Gastrocnemius medialis (tissue), 4 donors: ENCODE measurements at regions not wholly inside any gene's neighbourhood (a gene's known extent, or its start where the extent isn't known, plus 50 kb on each side); places are given as distances from the start of the nearest gene placed in this dataset.

ENCODE experiments used
- ATAC-seq, 2 donors: fragments of 150-250 bp; one replicate each; pipeline ENCODE4 v1.9.1; 2016
- DNase-seq, 2 donors: peaks; one replicate each; pipeline ENCODE4 v3.0.0-alpha.2; 2019
- H3K27ac ChIP-seq, 4 donors: fragments of 200-600 bp; sonication (generic); 1 replicate in 1 of 4; 2 replicates in 3 of 4; pipeline ENCODE4 v1.5.1; 2016 to 2018; ENCODE audit warnings: mild to moderate bottlenecking in 2 of 4, moderate library complexity in 1 of 4
- H3K27me3 ChIP-seq, 3 donors: fragments of 200-600 bp; sonication (generic) in 2 of 3; 1 replicate in 1 of 3; 2 replicates in 2 of 3; pipeline versions ENCODE4 v1.5.1 to v1.6.0; 2016 to 2019; ENCODE audit warnings: mild to moderate bottlenecking in 1 of 3, moderate library complexity in 1 of 3
- H3K36me3 ChIP-seq, 2 donors: fragments of 200-600 bp; sonication (generic) in 1 of 2; one replicate each; pipeline ENCODE4 v1.5.1; 2017 to 2018
- H3K4me1 ChIP-seq, 2 donors: fragments of 200-600 bp; sonication (generic) in 1 of 2; one replicate each; pipeline ENCODE4 v1.5.1; 2016 to 2017; ENCODE audit warnings: mild to moderate bottlenecking in 2 of 2
- H3K4me3 ChIP-seq, 4 donors: fragments of 200-600 bp; sonication (generic) in 3 of 4; 1 replicate in 1 of 4; 2 replicates in 3 of 4; pipeline ENCODE4 v1.5.1; 2016 to 2019; ENCODE audit warnings: mild to moderate bottlenecking in 2 of 4
- H3K9me3 ChIP-seq, 3 donors: fragments of 200-600 bp; sonication (generic) in 2 of 3; 1 replicate in 1 of 3; 2 replicates in 2 of 3; pipeline ENCODE4 v1.5.1; 2016 to 2019
- CTCF ChIP-seq, 5 experiments: fragments of 450-650 bp in 3 of 5; fragments of 200-600 bp in 2 of 5; sonication (generic) in 2 of 5; IDR thresholded peaks in 4 of 5; conservative IDR thresholded peaks in 1 of 5; 1 replicate in 4 of 5; 2 replicates in 1 of 5; pipeline ENCODE4 v1.5.1; 2016 to 2019; ENCODE audit warnings: antibody characterized with exemption in 5 of 5, mild to moderate bottlenecking in 3 of 5, moderate library complexity in 3 of 5
- POLR2A ChIP-seq, 2 donors: fragments of 450-650 bp; IDR thresholded peaks; one replicate each; pipeline ENCODE4 v1.6.1; 2017; ENCODE audit warnings: antibody characterized with exemption in 2 of 2, mild to moderate bottlenecking in 2 of 2, moderate library complexity in 2 of 2
- in situ Hi-C, 4 donors: fragments of 200-750 bp; cut with MboI; loops; one replicate each; pipeline versions ENCODE4 v1.15.0 to v1.8.0; 2017; ENCODE audit warnings: low sequenced_read_pairs in 4 of 4
- intact Hi-C: fragments of 100-400 bp; cut with DNase I; formaldehyde crosslinking; loops from one replicate; pipeline ENCODE4 v1.15.1; 2023; ENCODE audit warnings: low total_unique reads

GRCh38 chr18:55097456-55098170 lies 138.4 kb upstream of the CCDC68 start:
- no peak for ATAC-seq
- TF ChIP-seq POLR2A (IDR thresholded peaks at IDR 0.05) (no peak), CTCF (IDR thresholded peaks at IDR 0.05 in 4 of 5, conservative IDR thresholded peaks at IDR 0.05 in 1 of 5) (no peak)
- Histone ChIP-seq H3K36me3 (no peaks in the 10 kb centered on the region), H3K9me3 (no peaks in the 10 kb centered on the region), H3K4me1 (no peaks in the 10 kb centered on the region), H3K4me3 (no peak overlapping the region), H3K27ac (no peak overlapping the region), H3K27me3 (no peaks in the 10 kb centered on the region)
- in situ Hi-C loops, result loop anchor here in 1 of 4 donors (10.0 kb wide), 1 partner anchor 1477 kb away; no protein-coding TSS in a partner anchor
- intact Hi-C loops, result loop anchor here (5.0 kb wide), 1 partner anchor 1480 kb away; no protein-coding TSS in a partner anchor
- no peak for DNase-seq

GRCh38 chr18:55096263-55096951 lies 137.1 kb upstream of the CCDC68 start:
- peak in 4 of 5 experiments; percentile 6 to 38 (median 18) for TF ChIP-seq CTCF (IDR thresholded peaks at IDR 0.05 in 4 of 5, conservative IDR thresholded peaks at IDR 0.05 in 1 of 5)
- no peak for TF ChIP-seq POLR2A (IDR thresholded peaks at IDR 0.05)
- no peaks in the 10 kb centered on the region for H3K27me3 ChIP-seq
- no peak overlapping the region for H3K27ac ChIP-seq
- intact Hi-C loops (loop anchor here (5.0 kb wide), 1 partner anchor 1481 kb away; no protein-coding TSS in a partner anchor), in situ Hi-C loops (loop anchor here in 1 of 4 donors (10.0 kb wide), 1 partner anchor 1478 kb away; no protein-coding TSS in a partner anchor)
- peak in 1 of 2 donors; percentile 66 for ATAC-seq
- no peaks in the 10 kb centered on the region for H3K9me3 ChIP-seq
- DNase-seq, result no peak
- H3K36me3 ChIP-seq, result no peaks in the 10 kb centered on the region
- H3K4me3 ChIP-seq, result no peak overlapping the region
- H3K4me1 ChIP-seq, result no peaks in the 10 kb centered on the region

GRCh38 chr18:55095584-55095983 lies 136.3 kb upstream of the CCDC68 start:
- no peaks in the 10 kb centered on the region for H3K27me3 ChIP-seq
- no peak overlapping the region for H3K27ac ChIP-seq
- H3K4me1 ChIP-seq, result no peaks in the 10 kb centered on the region
- no peaks in the 10 kb centered on the region for H3K36me3 ChIP-seq
- ATAC-seq (no peak), DNase-seq (no peak)
- intact Hi-C loops, result loop anchor here (5.0 kb wide), 1 partner anchor 1482 kb away; no protein-coding TSS in a partner anchor
- no peak overlapping the region for H3K4me3 ChIP-seq
- H3K9me3 ChIP-seq, result no peaks in the 10 kb centered on the region
- no peak for TF ChIP-seq CTCF (IDR thresholded peaks at IDR 0.05 in 4 of 5, conservative IDR thresholded peaks at IDR 0.05 in 1 of 5)
- no peak for TF ChIP-seq POLR2A (IDR thresholded peaks at IDR 0.05)
- in situ Hi-C loops, result loop anchor here in 1 of 4 donors (10.0 kb wide), 1 partner anchor 1479 kb away; no protein-coding TSS in a partner anchor

GRCh38 chr18:55093808-55094207 lies 134.5 kb upstream of the CCDC68 start:
- in situ Hi-C loops (loop anchor here in 1 of 4 donors (10.0 kb wide), 1 partner anchor 1481 kb away; no protein-coding TSS in a partner anchor), intact Hi-C loops (no loop called here)
- Histone ChIP-seq H3K36me3 (no peaks in the 10 kb centered on the region), H3K27me3 (no peaks in the 10 kb centered on the region), H3K9me3 (no peaks in the 10 kb centered on the region), H3K4me3 (no peak overlapping the region), H3K4me1 (no peaks in the 10 kb centered on the region), H3K27ac (no peak overlapping the region)
- DNase-seq (no peak), ATAC-seq (no peak)
- TF ChIP-seq CTCF (IDR thresholded peaks at IDR 0.05 in 4 of 5, conservative IDR thresholded peaks at IDR 0.05 in 1 of 5), result no peak
- no peak for TF ChIP-seq POLR2A (IDR thresholded peaks at IDR 0.05)
